ENCODE measurements at regions not wholly inside any gene's neighbourhood (a gene's known extent, or its start where the extent isn't known, plus 50 kb on each side); places are given as distances from the start of the nearest gene placed in this dataset.
A peak's percentile ranks its signal among the peaks of the same experiment; 100 is the strongest.

- no peak for DNase-seq (ENCODE audit: extremely low read depth in 1 of 11, low read depth in 9 of 11, low spot score in 4 of 11)
Observed at GRCh38 chr4:166535865-166536264, 662.8 kb downstream of the TLL1 start.

- no peak for DNase-seq (ENCODE audit: extremely low read depth in 1 of 11, low read depth in 9 of 11, low spot score in 4 of 11)
Observed at GRCh38 chr4:166538491-166539005, 665.5 kb downstream of the TLL1 start.

GRCh38 chr4:166546009-166546408 lies 673.0 kb downstream of the TLL1 start:
- no peak for DNase-seq (ENCODE audit: extremely low read depth in 1 of 11, low read depth in 9 of 11, low spot score in 4 of 11)

- no peak for DNase-seq (ENCODE audit: extremely low read depth in 1 of 11, low read depth in 9 of 11, low spot score in 4 of 11)
Observed at GRCh38 chr4:166577639-166578038, 656.7 kb downstream of the SPOCK3 start.

GRCh38 chr4:166585491-166585890 lies 648.8 kb downstream of the SPOCK3 start:
- DNase-seq (ENCODE audit: extremely low read depth in 1 of 11, low read depth in 9 of 11, low spot score in 4 of 11) = no peak

GRCh38 chr4:166594326-166594946 lies 639.9 kb downstream of the SPOCK3 start:
- peak in 9 of 11 donors; percentile 0 to 22 (median 7) for DNase-seq (ENCODE audit: extremely low read depth in 1 of 11, low read depth in 9 of 11, low spot score in 4 of 11)

GRCh38 chr4:166600264-166600663 lies 634.0 kb downstream of the SPOCK3 start:
- no peak for DNase-seq (ENCODE audit: extremely low read depth in 1 of 11, low read depth in 9 of 11, low spot score in 4 of 11)

- DNase-seq (ENCODE audit: extremely low read depth in 1 of 11, low read depth in 9 of 11, low spot score in 4 of 11) = no peak
Observed at GRCh38 chr4:166602068-166602467, 632.2 kb downstream of the SPOCK3 start.

GRCh38 chr4:166622425-166622977 lies 611.8 kb downstream of the SPOCK3 start:
- no peak for DNase-seq (ENCODE audit: extremely low read depth in 1 of 11, low read depth in 9 of 11, low spot score in 4 of 11)

GRCh38 chr4:166625018-166625637 lies 609.2 kb downstream of the SPOCK3 start:
- DNase-seq (ENCODE audit: extremely low read depth in 1 of 11, low read depth in 9 of 11, low spot score in 4 of 11) = no peak

GRCh38 chr4:166628454-166628853 lies 605.8 kb downstream of the SPOCK3 start:
- no peak for DNase-seq (ENCODE audit: extremely low read depth in 1 of 11, low read depth in 9 of 11, low spot score in 4 of 11)

GRCh38 chr4:166635367-166635766 lies 598.9 kb downstream of the SPOCK3 start:
- DNase-seq (ENCODE audit: extremely low read depth in 1 of 11, low read depth in 9 of 11, low spot score in 4 of 11) = no peak

- DNase-seq (ENCODE audit: extremely low read depth in 1 of 11, low read depth in 9 of 11, low spot score in 4 of 11) = no peak
Observed at GRCh38 chr4:166637816-166638215, 596.5 kb downstream of the SPOCK3 start.

GRCh38 chr4:166655231-166655630 lies 579.1 kb downstream of the SPOCK3 start:
- DNase-seq (ENCODE audit: extremely low read depth in 1 of 11, low read depth in 9 of 11, low spot score in 4 of 11) = no peak

- no peak for DNase-seq (ENCODE audit: extremely low read depth in 1 of 11, low read depth in 9 of 11, low spot score in 4 of 11)
Observed at GRCh38 chr4:166655705-166656104, 578.6 kb downstream of the SPOCK3 start.

GRCh38 chr4:166657261-166657660 lies 577.0 kb downstream of the SPOCK3 start:
- DNase-seq (ENCODE audit: extremely low read depth in 1 of 11, low read depth in 9 of 11, low spot score in 4 of 11) = no peak

- no peak for DNase-seq (ENCODE audit: extremely low read depth in 1 of 11, low read depth in 9 of 11, low spot score in 4 of 11)
Observed at GRCh38 chr4:166658585-166658984, 575.7 kb downstream of the SPOCK3 start.

- no peak for DNase-seq (ENCODE audit: extremely low read depth in 1 of 11, low read depth in 9 of 11, low spot score in 4 of 11)
Observed at GRCh38 chr4:166662266-166662843, 571.9 kb downstream of the SPOCK3 start.

GRCh38 chr4:166670341-166670740 lies 564.0 kb downstream of the SPOCK3 start:
- no peak for DNase-seq (ENCODE audit: extremely low read depth in 1 of 11, low read depth in 9 of 11, low spot score in 4 of 11)

GRCh38 chr4:166673911-166674310 lies 560.4 kb downstream of the SPOCK3 start:
- no peak for DNase-seq (ENCODE audit: extremely low read depth in 1 of 11, low read depth in 9 of 11, low spot score in 4 of 11)
